ENCODE measurements at regions not wholly inside any gene's neighbourhood (a gene's known extent, or its start where the extent isn't known, plus 50 kb on each side); places are given as distances from the start of the nearest gene placed in this dataset.

DNA sequence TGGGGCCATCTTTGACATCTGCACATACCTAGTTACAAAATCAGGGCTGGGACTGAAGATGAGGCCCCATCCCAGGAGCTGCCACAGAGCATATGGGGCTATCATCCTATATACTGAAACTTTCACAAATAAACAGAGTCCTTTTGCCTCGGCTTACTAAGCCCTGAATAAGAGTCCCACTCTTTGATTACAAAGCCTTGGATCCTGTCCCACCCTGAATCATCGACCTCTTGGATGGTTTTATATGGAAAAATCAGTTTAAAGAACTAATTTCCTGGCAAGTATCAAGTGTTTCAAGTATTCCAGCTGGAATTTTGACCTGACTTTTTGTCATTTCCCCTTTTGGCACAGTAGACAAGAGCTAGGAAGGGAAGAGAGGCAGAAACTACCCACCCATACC is 331.3 kb upstream of the FRG2C start:
- DNase-seq (ENCODE audit: extremely low spot score, unreplicated experiment) = no peak
- H3K36me3 Mint-ChIP-seq = no peaks in the 10 kb centered on the region
- no peak overlapping the region for H3K27ac Mint-ChIP-seq
- TF ChIP-seq CTCF (conservative IDR thresholded peaks at IDR 0.05) = no peak
- H3K4me1 Mint-ChIP-seq (ENCODE audit: unreplicated experiment) = peaks cover 13% of the 10 kb centered on the region
- peaks cover 6% of the 10 kb centered on the region for H3K27me3 Mint-ChIP-seq
- no peaks in the 10 kb centered on the region for H3K9me3 Mint-ChIP-seq
- H3K4me3 Mint-ChIP-seq = no peak overlapping the region

GRCh38 chr3:75334299-75334698 is 329.8 kb upstream of the FRG2C start:
- Mint-ChIP-seq H3K27me3 (no peaks in the 10 kb centered on the region), H3K27ac (no peak overlapping the region), H3K4me1 (ENCODE audit: unreplicated experiment) (peaks cover 9% of the 10 kb centered on the region), H3K9me3 (no peaks in the 10 kb centered on the region), H3K36me3 (no peaks in the 10 kb centered on the region), H3K4me3 (no peak overlapping the region)
- no peak for TF ChIP-seq CTCF (conservative IDR thresholded peaks at IDR 0.05)
- DNase-seq (ENCODE audit: extremely low spot score, unreplicated experiment) = no peak

- no peaks in the 10 kb centered on the region for H3K27me3 Mint-ChIP-seq
- no peak overlapping the region for H3K27ac Mint-ChIP-seq
Observed at GRCh38 chr3:75337226-75337900, 326.8 kb upstream of the FRG2C start.

GRCh38 chr3:75338342-75338741 is 325.8 kb upstream of the FRG2C start:
- no peak for TF ChIP-seq CTCF (conservative IDR thresholded peaks at IDR 0.05)
- Mint-ChIP-seq H3K36me3 (no peaks in the 10 kb centered on the region), H3K4me1 (ENCODE audit: unreplicated experiment) (peaks cover 5% of the 10 kb centered on the region)

More at GRCh38 chr3:75337226-75337900, 326.8 kb upstream of the FRG2C start:
- no peak for TF ChIP-seq CTCF (conservative IDR thresholded peaks at IDR 0.05)
- Mint-ChIP-seq H3K36me3 (no peaks in the 10 kb centered on the region), H3K9me3 (no peaks in the 10 kb centered on the region), H3K4me3 (no peak overlapping the region), H3K4me1 (ENCODE audit: unreplicated experiment) (peaks cover 5% of the 10 kb centered on the region)
- no peak for DNase-seq (ENCODE audit: extremely low spot score, unreplicated experiment)

DNA sequence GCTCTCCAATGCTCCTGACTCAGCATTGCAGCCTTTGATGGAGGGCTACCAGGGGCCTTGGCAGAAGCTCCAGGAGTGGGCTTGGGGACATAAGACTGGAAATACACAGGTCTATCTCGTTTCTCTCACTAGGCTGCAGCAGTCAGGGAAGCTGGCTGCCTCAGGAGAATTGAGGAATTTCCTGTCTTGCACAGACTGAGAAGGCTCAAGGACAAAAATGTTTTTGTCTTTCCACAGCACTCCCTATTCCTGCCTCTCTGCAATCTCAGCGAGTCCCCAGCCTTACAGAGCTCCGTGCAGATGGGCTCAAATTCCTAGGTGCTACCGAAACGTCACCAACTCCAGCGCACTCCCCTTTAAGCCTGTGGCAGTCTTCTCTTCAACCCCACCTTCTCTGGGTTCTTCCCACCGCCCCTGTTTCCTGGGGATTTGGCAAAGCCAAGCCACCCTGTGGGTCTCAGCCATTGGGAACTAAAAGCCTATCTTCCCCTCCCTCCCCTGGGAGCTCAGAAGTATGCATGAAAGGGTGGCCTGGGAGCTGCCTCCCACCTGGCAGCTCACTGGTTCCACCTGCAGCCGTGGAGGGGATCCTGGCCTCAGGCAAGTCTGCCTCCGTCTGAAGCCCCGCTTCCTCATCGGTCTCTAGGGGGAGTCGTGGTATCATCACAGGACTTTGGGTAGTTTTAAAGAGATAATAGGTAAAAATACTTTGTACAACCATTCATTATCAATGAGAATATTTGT is 322.6 kb upstream of the FRG2C start:
- H3K27me3 Mint-ChIP-seq = no peaks in the 10 kb centered on the region
- H3K27ac Mint-ChIP-seq = no peak overlapping the region
- H3K4me1 Mint-ChIP-seq (ENCODE audit: unreplicated experiment) = peaks cover 5% of the 10 kb centered on the region
- H3K9me3 Mint-ChIP-seq = no peaks in the 10 kb centered on the region
- H3K4me3 Mint-ChIP-seq = no peak overlapping the region
- no peak for TF ChIP-seq CTCF (conservative IDR thresholded peaks at IDR 0.05)
- DNase-seq (ENCODE audit: extremely low spot score, unreplicated experiment) = no peak
- no peaks in the 10 kb centered on the region for H3K36me3 Mint-ChIP-seq

More at GRCh38 chr3:75338342-75338741, 325.8 kb upstream of the FRG2C start:
- no peak overlapping the region for H3K4me3 Mint-ChIP-seq
- no peaks in the 10 kb centered on the region for H3K27me3 Mint-ChIP-seq
- no peak for DNase-seq (ENCODE audit: extremely low spot score, unreplicated experiment)
- no peak overlapping the region for H3K27ac Mint-ChIP-seq
- no peaks in the 10 kb centered on the region for H3K9me3 Mint-ChIP-seq
